NCI-H146 treated with DMSO at 0.1 percent for 48 hours (cell line): ENCODE measurements at regions not wholly inside any gene's neighbourhood (a gene's known extent, or its start where the extent isn't known, plus 50 kb on each side); places are given as distances from the start of the nearest gene placed in this dataset.

ENCODE experiments used
- DNase-seq: peaks from one replicate; lab custom pipeline; 2025; ENCODE audit not compliant: unreplicated experiment; lab: John Stamatoyannopoulos, UW

DNA sequence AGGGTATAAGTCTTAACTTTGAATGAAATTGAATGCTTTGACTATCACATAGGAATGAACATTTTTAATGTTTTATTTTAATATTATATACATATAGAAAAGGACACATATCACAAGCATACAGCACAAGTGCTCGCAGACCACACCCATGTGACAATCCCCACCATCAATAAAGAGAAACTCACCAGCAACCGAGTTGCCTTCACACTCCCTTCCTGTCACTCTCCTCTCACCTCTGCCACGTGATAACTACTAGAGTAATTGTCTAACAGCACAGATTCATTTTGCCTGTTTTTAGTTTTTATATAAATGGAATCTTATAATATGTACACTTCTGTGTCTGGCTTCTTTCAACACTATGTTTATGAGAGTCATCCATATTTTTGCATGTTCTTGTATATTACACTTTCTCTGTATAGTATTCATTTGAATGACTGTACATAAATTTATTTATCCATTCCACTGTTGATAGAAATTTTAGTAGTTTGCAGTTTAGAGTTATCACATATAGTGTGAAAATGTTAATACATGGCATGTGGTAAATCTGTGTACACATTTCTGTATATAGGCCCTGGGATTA, 304.9 kb upstream of the DUSP10 start:
- no peak for DNase-seq

DNA sequence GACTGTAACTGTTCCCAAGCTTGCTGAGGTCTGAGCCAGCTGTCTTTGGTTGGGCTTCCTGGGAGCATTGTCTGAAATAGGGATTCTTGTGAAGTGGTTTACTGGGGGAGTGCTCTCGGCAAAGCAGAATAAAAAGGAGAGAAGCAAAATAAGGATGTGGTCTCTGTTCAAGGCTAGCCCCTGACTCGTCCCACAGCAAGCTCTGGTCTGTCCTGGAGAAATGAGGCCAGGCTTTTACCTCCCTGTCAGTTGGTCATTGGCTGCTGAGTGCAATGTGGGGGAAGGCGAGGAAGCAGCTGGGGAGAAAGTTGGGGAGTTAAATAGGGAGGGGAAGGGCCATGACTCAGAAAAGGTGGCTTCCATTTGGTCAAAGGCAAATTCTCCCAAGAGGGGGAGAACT, 303.9 kb upstream of the DUSP10 start:
- no peak for DNase-seq

DNA sequence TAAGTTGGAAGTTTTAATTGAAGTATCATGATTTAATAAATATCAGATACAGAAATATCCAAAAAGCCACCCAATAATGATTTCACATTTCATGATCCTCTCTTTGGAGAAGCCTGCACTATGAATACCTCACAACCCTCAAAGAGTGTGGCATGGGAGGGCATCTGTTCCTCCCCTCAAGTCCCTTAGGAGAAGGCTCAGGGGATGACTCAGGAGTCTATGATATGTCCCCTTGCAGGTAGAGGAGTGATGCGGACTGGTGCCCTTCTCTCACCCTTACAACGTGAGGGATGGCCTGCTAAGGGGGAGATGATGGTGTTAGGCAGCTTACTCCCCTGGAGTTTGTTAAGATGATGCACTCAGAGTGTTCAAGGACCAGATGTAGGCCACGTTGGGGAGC, 303.3 kb upstream of the DUSP10 start:
- no peak for DNase-seq

- no peak for DNase-seq
These were observed 301.8 kb upstream of the DUSP10 start for GRCh38 chr1:222043444-222044292.

DNA sequence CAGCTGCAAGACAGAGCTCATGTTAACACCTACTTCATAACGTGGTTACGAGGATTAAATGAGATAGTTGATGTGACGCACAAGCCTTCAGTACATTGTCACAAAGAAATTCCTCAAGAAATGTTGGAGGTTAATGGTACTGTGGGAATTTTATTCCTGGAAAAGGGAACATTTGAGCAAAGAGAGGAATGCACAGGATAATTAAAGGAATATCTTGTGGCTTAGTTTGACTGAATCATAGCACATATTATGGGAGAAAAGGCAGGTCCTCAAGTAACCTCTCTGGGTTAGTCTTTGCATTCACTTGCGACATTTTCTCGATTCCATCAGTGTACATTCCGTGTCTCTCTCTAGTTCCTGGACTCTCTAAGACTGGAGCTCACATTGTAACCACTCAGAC, 300.2 kb upstream of the DUSP10 start:
- DNase-seq: no peak

GRCh38 chr1:222040955-222041354, 299.1 kb upstream of the DUSP10 start:
- DNase-seq: no peak

GRCh38 chr1:222040121-222040805, 298.4 kb upstream of the DUSP10 start:
- no peak for DNase-seq

DNA sequence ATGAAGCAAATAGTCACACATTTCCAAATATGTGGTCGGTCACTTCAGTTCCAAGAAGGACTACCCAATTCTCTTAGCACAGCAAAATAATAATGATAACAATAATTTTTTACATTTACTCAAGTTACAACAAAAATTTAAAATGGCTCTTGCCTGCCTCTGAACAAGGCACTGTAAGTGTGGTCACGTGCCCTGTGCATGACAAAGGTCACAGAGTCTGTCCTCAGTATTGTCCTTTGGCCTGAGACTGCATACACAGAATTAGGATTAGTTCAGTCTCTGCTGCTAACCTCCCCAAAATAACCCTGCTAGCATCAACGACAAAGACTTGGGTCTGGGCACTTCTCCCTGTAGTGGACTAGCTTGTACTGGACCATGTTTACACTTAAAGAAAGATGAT, 297.1 kb upstream of the DUSP10 start:
- DNase-seq: no peak

DNA sequence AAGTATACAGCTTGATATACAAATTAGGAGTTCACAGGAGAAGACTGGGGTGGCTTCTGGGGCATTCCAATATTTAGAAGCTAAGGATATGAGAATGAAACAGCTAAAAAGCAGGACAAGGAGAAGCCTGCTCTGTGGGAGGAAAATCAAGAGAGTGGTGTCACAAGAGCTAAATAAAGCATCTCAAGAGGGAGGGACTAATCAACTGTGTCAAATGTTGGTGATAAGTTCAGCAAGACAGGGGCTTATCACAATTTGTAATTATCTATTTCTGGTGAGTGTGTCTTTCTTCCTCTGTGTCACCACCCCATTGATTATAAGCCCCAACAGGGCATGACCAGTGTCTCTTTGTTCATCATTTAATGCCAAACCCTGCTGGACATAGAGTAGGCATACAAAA, 295.8 kb upstream of the DUSP10 start:
- DNase-seq: no peak

- no peak for DNase-seq
These were observed 292.9 kb upstream of the DUSP10 start for GRCh38 chr1:222034790-222035189.

DNA sequence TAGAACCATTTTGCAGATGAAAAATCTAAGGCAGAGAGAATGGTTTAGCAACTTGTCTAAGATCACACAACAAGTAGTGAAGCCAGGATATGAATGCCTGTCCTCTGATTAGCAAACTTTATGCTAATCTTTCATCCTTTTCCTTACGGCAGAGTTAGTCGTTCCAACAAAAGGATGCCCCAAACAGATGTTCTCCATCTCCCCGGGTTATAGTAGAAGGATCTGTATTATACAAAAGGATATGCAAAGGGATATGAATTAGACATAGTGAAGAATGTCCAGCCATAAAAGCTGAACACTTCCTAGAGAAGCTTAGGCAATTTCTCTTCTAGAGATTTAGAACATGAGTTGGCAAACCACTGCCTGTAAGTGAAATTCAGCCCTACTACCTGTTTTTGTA, 291.6 kb upstream of the DUSP10 start:
- DNase-seq: no peak

- no peak for DNase-seq
These were observed 289.4 kb upstream of the DUSP10 start for GRCh38 chr1:222031318-222031717.

- no peak for DNase-seq
These were observed 286.8 kb upstream of the DUSP10 start for GRCh38 chr1:222028676-222029075.

DNA sequence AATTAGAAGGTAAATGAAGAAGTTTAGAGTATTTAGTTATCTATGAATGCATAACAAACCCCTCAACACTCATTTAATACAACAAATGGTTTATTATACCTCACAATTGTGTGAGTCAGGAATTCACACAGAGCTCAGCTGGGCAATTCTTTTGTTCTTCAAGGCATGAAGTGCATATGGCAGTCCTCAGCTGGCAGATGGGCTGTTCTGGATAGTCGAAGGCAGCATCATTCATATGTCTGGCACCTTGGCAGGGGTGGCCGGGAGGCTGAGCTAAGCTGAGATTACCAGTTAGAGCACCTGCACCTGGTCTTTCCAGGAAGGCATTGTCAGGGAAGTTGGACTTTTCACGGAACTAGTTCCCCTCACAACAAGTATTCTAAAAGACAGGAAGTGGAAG, 286.2 kb upstream of the DUSP10 start:
- DNase-seq: no peak

DNA sequence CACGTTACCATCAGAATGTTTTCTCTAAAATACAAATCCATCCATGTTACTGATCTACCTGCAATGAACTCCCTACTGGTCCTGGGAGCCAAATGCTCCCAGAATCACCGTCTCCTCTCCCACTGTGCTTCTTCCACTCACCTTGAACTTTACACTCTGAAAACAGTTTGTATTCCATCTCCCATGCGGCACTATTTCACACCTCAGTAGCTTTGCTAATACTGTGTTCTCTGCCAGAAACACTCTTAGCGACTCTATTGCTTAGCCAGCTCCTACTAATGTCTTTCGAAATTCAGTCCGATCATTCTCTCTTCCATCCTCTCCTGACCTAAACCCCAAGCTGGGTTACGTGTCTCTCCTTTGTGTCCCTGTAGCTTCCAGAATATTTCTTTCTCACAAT, 284.4 kb upstream of the DUSP10 start:
- no peak for DNase-seq

GRCh38 chr1:222023025-222023424, 281.1 kb upstream of the DUSP10 start:
- no peak for DNase-seq

- no peak for DNase-seq
These were observed 279.2 kb upstream of the DUSP10 start for GRCh38 chr1:222021129-222021528.

GRCh38 chr1:222020553-222020952, 278.7 kb upstream of the DUSP10 start:
- DNase-seq: no peak

DNA sequence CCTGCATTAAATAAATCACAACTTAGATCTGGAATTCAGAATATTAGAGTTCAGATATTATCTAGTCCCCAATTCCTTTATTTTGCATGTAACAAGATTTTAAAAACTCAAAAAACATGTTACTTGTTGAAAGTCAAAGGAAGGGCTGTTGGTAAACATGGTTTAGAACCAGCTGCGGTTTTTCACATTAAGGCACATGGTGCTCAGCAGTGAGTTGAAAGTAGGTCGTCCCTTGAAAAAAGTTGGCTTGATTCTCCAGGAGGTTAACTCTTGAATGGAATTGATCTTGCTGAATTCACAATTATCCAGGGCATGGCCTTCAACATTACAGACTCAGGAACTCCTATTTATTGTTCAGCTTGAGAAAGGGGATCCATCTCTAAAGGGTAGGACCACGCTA, 277.1 kb upstream of the DUSP10 start:
- DNase-seq: no peak

DNA sequence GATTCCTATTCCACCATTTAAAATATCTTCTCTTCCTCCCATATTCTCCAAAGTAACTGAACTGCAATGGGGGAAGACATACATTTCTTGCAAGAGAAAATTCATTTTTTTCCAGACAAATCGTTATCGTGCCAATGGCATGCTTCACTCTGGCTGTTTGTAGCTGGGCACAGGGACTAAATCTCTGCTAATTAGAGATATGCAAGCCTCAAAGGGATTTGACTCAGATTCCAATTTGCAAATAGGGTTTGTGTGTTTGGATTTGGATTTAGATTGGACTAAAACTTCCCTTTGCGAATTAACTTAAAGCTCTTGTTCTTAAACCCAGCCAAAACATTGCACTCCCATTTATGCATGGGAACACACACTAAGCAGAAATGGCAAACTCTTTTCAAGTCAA, 276.2 kb upstream of the DUSP10 start:
- DNase-seq: no peak

DNA sequence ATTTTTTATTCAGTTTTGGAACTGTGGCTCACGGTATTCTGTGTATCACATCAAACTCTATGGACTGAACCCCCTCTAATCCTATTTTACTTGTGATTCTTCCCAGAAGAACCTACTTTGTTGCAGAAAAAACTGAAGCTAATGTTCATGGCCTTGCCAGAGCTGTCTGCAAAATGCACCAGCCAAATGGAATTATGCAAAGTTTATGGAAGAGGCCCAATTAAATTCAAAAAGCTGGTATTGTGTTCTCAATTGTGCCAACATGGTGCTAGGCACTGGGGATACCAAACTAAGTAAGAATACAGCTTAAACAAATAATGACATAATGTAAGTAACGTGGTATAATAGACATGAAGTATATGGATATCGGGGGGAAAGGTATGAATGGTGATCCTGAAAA, 273.8 kb upstream of the DUSP10 start:
- DNase-seq: no peak

DNA sequence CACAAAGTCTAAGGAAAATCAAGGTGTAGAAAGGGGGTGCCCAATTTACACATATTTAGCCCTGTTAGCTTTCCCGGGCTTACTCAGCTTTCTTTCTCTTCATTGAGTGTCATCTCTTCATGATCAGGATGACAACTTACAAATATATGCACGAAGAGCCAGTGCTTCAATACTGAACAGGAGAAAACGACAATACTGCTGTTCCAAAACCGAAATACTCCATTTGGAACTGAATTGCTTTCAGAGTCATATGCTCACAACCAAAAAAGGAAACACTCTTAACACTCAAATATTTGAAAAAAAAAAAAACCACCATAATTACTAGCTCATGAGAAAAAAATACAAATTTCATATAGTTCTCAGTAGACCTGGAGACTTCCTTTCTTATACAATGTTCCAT, 272.1 kb upstream of the DUSP10 start:
- no peak for DNase-seq
